DMS 273 (cell line): ENCODE measurements at regions not wholly inside any gene's neighbourhood (a gene's known extent, or its start where the extent isn't known, plus 50 kb on each side); places are given as distances from the start of the nearest gene placed in this dataset.
"Not testable (repeated sequence)": the region's sequence is repeated elsewhere in the genome, so short reads cannot be mapped to it uniquely, and the experiment has no call there.

ENCODE experiments used
- DNase-seq: peaks from one replicate; lab custom pipeline; 2025; ENCODE audit not compliant: unreplicated experiment; lab: John Stamatoyannopoulos, UW

- no peak for DNase-seq
These were observed 563.8 kb downstream of the PYDC2 start for GRCh38 chr3:192024751-192025150.

GRCh38 chr3:192026661-192027060, 565.7 kb downstream of the PYDC2 start:
- DNase-seq = no peak

- DNase-seq = no peak
These were observed 571.0 kb downstream of the PYDC2 start for GRCh38 chr3:192031941-192032340.

- DNase-seq = no peak
These were observed 572.3 kb downstream of the PYDC2 start for GRCh38 chr3:192033246-192033645.

- no peak for DNase-seq
These were observed 577.8 kb downstream of the PYDC2 start for GRCh38 chr3:192038726-192039125.

- no peak for DNase-seq
These were observed 578.6 kb downstream of the PYDC2 start for GRCh38 chr3:192039593-192039992.

- DNase-seq = no peak
These were observed 579.5 kb downstream of the PYDC2 start for GRCh38 chr3:192040282-192041043.

- no peak for DNase-seq
These were observed 581.2 kb downstream of the PYDC2 start for GRCh38 chr3:192042116-192042515.

GRCh38 chr3:192054881-192055280, 593.9 kb downstream of the PYDC2 start:
- DNase-seq = no peak

GRCh38 chr3:192055946-192056345, 595.0 kb downstream of the PYDC2 start:
- DNase-seq = no peak

- no peak for DNase-seq
These were observed 596.3 kb downstream of the PYDC2 start for GRCh38 chr3:192057261-192057660.

GRCh38 chr3:192060160-192060781, 599.3 kb downstream of the PYDC2 start:
- DNase-seq = no peak

- no peak for DNase-seq
These were observed 600.5 kb downstream of the PYDC2 start for GRCh38 chr3:192061426-192061825.

- DNase-seq = no peak
These were observed 601.2 kb downstream of the PYDC2 start for GRCh38 chr3:192062186-192062585.

GRCh38 chr3:192063570-192063969, 602.6 kb downstream of the PYDC2 start:
- no peak for DNase-seq

GRCh38 chr3:192064959-192065358, 604.0 kb downstream of the PYDC2 start:
- no peak for DNase-seq

- not testable (repeated sequence) for DNase-seq
These were observed 605.3 kb downstream of the PYDC2 start for GRCh38 chr3:192066253-192066652.

- no peak for DNase-seq
These were observed 607.7 kb downstream of the PYDC2 start for GRCh38 chr3:192068464-192069254.

GRCh38 chr3:192077795-192078497, 617.0 kb downstream of the PYDC2 start:
- no peak for DNase-seq

GRCh38 chr3:192079098-192079497, 618.1 kb downstream of the PYDC2 start:
- DNase-seq = no peak

GRCh38 chr3:192080336-192080735, 619.4 kb downstream of the PYDC2 start:
- no peak for DNase-seq
